ENCODE measurements at regions not wholly inside any gene's neighbourhood (a gene's known extent, or its start where the extent isn't known, plus 50 kb on each side); places are given as distances from the start of the nearest gene placed in this dataset.

DNA sequence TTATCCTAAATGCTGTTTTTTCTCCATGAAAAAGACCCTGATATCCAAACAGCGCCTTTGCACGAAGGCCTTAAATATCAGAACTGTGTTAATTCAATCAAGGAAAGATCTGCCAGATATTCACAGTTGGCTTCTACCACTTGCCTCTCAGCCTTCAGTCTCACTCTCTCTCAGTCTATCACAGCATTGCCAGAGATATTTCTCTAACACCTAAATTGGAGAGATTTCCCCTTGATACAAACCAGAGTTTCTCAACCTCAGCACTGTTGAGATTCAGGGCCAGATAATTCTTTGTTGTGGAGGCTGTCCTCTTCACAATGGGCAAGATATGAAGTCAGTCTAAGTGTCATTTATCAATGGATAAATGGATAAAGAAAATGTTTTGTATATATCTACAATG is 454.1 kb upstream of the MAF start:
- H3T11ph ChIP-seq (ENCODE audit: low read length): no peak overlapping the region
- no CpG with 5 or more reads among the region's 2 CpGs for WGBS (ENCODE audit: extremely low coverage, insufficient read length, low lambda C conversion rate)
- no peak overlapping the region for H3K23ac ChIP-seq (ENCODE audit: insufficient read length, low read depth, low read length)
- H3K23me2 ChIP-seq (ENCODE audit: insufficient read length, low read depth, low read length, poor library complexity, severe bottlenecking): no peaks in the 10 kb centered on the region
- H4K5ac ChIP-seq (ENCODE audit: insufficient read length, low read depth, low read length): no peak overlapping the region
- no peaks in the 10 kb centered on the region for H3K79me2 ChIP-seq (ENCODE audit: insufficient read depth, low read length)
- no peaks in the 10 kb centered on the region for H3K79me1 ChIP-seq (ENCODE audit: insufficient read depth, low read depth, low read length, poor library complexity, severe bottlenecking)
- no peak overlapping the region for H4K91ac ChIP-seq (ENCODE audit: insufficient read length, low read depth, low read length)
- Mint-ChIP-seq H3K4me3 (no peak overlapping the region), H3K27ac (no peak overlapping the region), H3K4me1 (peaks cover 0 to 2% of the 10 kb centered on the region in 2 experiments; a peak in 1 of 4 replicates), H3K36me3 (ENCODE audit: insufficient read depth in 1 of 3, low read depth in 3 of 3) (no peaks in the 10 kb centered on the region), H3K27me3 (ENCODE audit: low read depth) (no peaks in the 10 kb centered on the region), H3K9me3 (no peaks in the 10 kb centered on the region)
- H4K20me1 ChIP-seq (ENCODE audit: control insufficient read depth, insufficient read depth, insufficient read length): no peaks in the 10 kb centered on the region
- H2BK12ac ChIP-seq (ENCODE audit: insufficient read length, low read depth, low read length): no peak overlapping the region
- no peak overlapping the region for H2BK5ac ChIP-seq (ENCODE audit: insufficient read length, low read length)
- H4K8ac ChIP-seq (replicated peaks; ENCODE audit: insufficient read length, low read depth, low read length): no peak overlapping the region
- no peak overlapping the region for H3K18ac ChIP-seq (ENCODE audit: insufficient read length, low read depth, low read length)
- TF ChIP-seq, protein P1, sequence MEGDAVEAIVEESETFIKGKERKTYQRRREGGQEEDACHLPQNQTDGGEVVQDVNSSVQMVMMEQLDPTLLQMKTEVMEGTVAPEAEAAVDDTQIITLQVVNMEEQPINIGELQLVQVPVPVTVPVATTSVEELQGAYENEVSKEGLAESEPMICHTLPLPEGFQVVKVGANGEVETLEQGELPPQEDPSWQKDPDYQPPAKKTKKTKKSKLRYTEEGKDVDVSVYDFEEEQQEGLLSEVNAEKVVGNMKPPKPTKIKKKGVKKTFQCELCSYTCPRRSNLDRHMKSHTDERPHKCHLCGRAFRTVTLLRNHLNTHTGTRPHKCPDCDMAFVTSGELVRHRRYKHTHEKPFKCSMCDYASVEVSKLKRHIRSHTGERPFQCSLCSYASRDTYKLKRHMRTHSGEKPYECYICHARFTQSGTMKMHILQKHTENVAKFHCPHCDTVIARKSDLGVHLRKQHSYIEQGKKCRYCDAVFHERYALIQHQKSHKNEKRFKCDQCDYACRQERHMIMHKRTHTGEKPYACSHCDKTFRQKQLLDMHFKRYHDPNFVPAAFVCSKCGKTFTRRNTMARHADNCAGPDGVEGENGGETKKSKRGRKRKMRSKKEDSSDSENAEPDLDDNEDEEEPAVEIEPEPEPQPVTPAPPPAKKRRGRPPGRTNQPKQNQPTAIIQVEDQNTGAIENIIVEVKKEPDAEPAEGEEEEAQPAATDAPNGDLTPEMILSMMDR (conservative IDR thresholded peaks at IDR 0.05): no peak
- no peak overlapping the region for H3K4ac ChIP-seq (ENCODE audit: low read depth, low read length)
- H2BK15ac ChIP-seq (ENCODE audit: low read depth, low read length): no peak overlapping the region
- DNase-seq: no peak
- no peak overlapping the region for H3K14ac ChIP-seq (ENCODE audit: insufficient read depth, low read length)
- H2BK120ac ChIP-seq (ENCODE audit: low read depth, low read length, poor library complexity, severe bottlenecking): no peak overlapping the region
- H3K9me3 ChIP-seq (ENCODE audit: control insufficient read depth, low read depth, low read length): no peaks in the 10 kb centered on the region
- no peak overlapping the region for H3K9ac ChIP-seq (ENCODE audit: extremely low read depth, insufficient read length, low read length)
- no peak overlapping the region for H2AK5ac ChIP-seq (ENCODE audit: insufficient read length, low read length)
- H3K4me2 ChIP-seq (ENCODE audit: insufficient read depth, insufficient read length, low read length): no peak overlapping the region
- H3K56ac ChIP-seq (ENCODE audit: insufficient read length, low read depth, low read length): no peak overlapping the region
- no peak overlapping the region for H2AFZ ChIP-seq (ENCODE audit: low read length)
- no peaks in the 10 kb centered on the region for H3K4me1 ChIP-seq (ENCODE audit: insufficient read depth, low read length)
- H3K27ac ChIP-seq (ENCODE audit: insufficient read length, low read depth, low read length): no peak overlapping the region
- no peaks in the 10 kb centered on the region for H3K27me3 ChIP-seq (ENCODE audit: insufficient read depth, low read length)
- no peak overlapping the region for H2BK20ac ChIP-seq (ENCODE audit: low read depth, low read length, poor library complexity, severe bottlenecking)

Data from H9 (cell line).